Embryonic facial prominence (tissue), 1 donor: ENCODE measurements at regions not wholly inside any gene's neighbourhood (a gene's known extent, or its start where the extent isn't known, plus 50 kb on each side); places are given as distances from the start of the nearest gene placed in this dataset.

Source experiments
- DNase-seq: peaks from one replicate; pipeline ENCODE4 v3.0.0-alpha.2; 2016; ENCODE audit errors: extremely low spot score

- DNase-seq = no peak
These were observed 508.6 kb upstream of the SUCLG2 start for GRCh38 chr3:68163062-68163461.

- DNase-seq = no peak
These were observed 508.2 kb upstream of the SUCLG2 start for GRCh38 chr3:68162644-68163043.

- no peak for DNase-seq
These were observed 496.9 kb upstream of the SUCLG2 start for GRCh38 chr3:68151359-68151758.

- no peak for DNase-seq
These were observed 494.0 kb upstream of the SUCLG2 start for GRCh38 chr3:68148447-68148846.

GRCh38 chr3:68142441-68142840, 488.0 kb upstream of the SUCLG2 start:
- DNase-seq = no peak

- DNase-seq = no peak
These were observed 485.5 kb upstream of the SUCLG2 start for GRCh38 chr3:68139897-68140296.

GRCh38 chr3:68136411-68136810, 482.0 kb upstream of the SUCLG2 start:
- no peak for DNase-seq

GRCh38 chr3:68135067-68135466, 480.7 kb upstream of the SUCLG2 start:
- no peak for DNase-seq

GRCh38 chr3:68129065-68129464, 474.7 kb upstream of the SUCLG2 start:
- DNase-seq = no peak

GRCh38 chr3:68123231-68123630, 468.8 kb upstream of the SUCLG2 start:
- DNase-seq = no peak

- no peak for DNase-seq
These were observed 466.9 kb upstream of the SUCLG2 start for GRCh38 chr3:68121287-68121686.

GRCh38 chr3:68116580-68116979, 462.2 kb upstream of the SUCLG2 start:
- no peak for DNase-seq

- no peak for DNase-seq
These were observed 449.4 kb upstream of the SUCLG2 start for GRCh38 chr3:68103811-68104210.

- DNase-seq = no peak
These were observed 436.2 kb upstream of the SUCLG2 start for GRCh38 chr3:68090571-68090970.

- DNase-seq = peak; percentile 10
These were observed 435.2 kb upstream of the SUCLG2 start for GRCh38 chr3:68089572-68090011.

GRCh38 chr3:68088636-68089035, 434.2 kb upstream of the SUCLG2 start:
- DNase-seq = no peak

- DNase-seq = no peak
These were observed 433.8 kb upstream of the SUCLG2 start for GRCh38 chr3:68088216-68088615.

- DNase-seq = no peak
These were observed 417.6 kb upstream of the SUCLG2 start for GRCh38 chr3:68072062-68072461.

GRCh38 chr3:68070186-68070585, 415.8 kb upstream of the SUCLG2 start:
- DNase-seq = no peak

- no peak for DNase-seq
These were observed 412.9 kb upstream of the SUCLG2 start for GRCh38 chr3:68067314-68067713.

GRCh38 chr3:68062926-68063325, 408.5 kb upstream of the SUCLG2 start:
- no peak for DNase-seq

- no peak for DNase-seq
These were observed 406.5 kb upstream of the SUCLG2 start for GRCh38 chr3:68060910-68061309.

GRCh38 chr3:68060191-68060590, 405.8 kb upstream of the SUCLG2 start:
- no peak for DNase-seq

- DNase-seq = no peak
These were observed 405.3 kb upstream of the SUCLG2 start for GRCh38 chr3:68059628-68060152.
